Neural crest cell (in vitro differentiated cells): ENCODE measurements at regions not wholly inside any gene's neighbourhood (a gene's known extent, or its start where the extent isn't known, plus 50 kb on each side); places are given as distances from the start of the nearest gene placed in this dataset.

ENCODE experiments used
- DNase-seq: peaks from one replicate; pipeline ENCODE4 v3.0.0; 2021; ENCODE audit warnings: low read depth, mixed read lengths, low spot score
- H3K27ac Mint-ChIP-seq: one replicate; pipeline ENCODE4 v1.8.0; 2021; ENCODE audit warnings: mild to moderate bottlenecking, mixed read lengths; ENCODE audit not compliant: unreplicated experiment
- H3K27me3 Mint-ChIP-seq: 2 replicates; pipeline ENCODE4 v1.8.0; 2021; ENCODE audit warnings: low read depth, mild to moderate bottlenecking, mixed read lengths
- H3K36me3 Mint-ChIP-seq: 2 replicates; pipeline ENCODE4 v1.8.0; 2021; ENCODE audit warnings: low read depth, mild to moderate bottlenecking, mixed read lengths
- H3K4me1 Mint-ChIP-seq: 2 replicates; pipeline ENCODE4 v1.8.0; 2021; ENCODE audit warnings: mixed read lengths
- H3K4me3 Mint-ChIP-seq: one replicate; pipeline ENCODE4 v1.8.0; 2021; ENCODE audit warnings: mild to moderate bottlenecking, mixed read lengths
- H3K9me3 Mint-ChIP-seq: 2 replicates; pipeline ENCODE4 v1.8.0; 2021; ENCODE audit warnings: mixed read lengths
- TF ChIP-seq, protein P1 (sequence below): fragments of 200-600 bp; sonication (generic); conservative IDR thresholded peaks from 2 replicates; pipeline ENCODE4 v1.5.0; 2021; ENCODE audit warnings: antibody characterized with exemption, mild to moderate bottlenecking

DNA sequence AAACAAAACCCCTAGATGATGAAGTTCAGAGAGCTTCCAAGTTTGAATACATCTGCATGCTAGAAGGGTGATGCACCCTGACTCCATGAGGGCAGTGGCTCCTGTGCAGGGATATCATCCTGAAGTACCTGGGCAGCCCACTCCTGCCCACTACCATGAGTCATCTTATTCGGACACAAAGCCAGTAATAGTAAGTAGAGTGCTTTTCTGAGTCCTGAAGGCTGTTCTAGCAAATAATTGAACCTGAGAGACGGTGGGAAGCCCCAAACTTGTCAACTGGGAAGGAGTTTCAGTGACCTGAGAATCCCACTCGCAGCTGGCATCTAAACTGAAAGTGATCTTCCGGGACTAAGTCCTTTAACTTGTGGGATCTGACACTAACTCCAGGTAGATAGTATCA is 152.9 kb upstream of the COL21A1 start:
- H3K4me3 Mint-ChIP-seq: no peak overlapping the region
- no peak overlapping the region for H3K27ac Mint-ChIP-seq
- peaks cover 8% of the 10 kb centered on the region for H3K36me3 Mint-ChIP-seq
- H3K4me1 Mint-ChIP-seq: no peaks in the 10 kb centered on the region
- no peaks in the 10 kb centered on the region for H3K27me3 Mint-ChIP-seq
- TF ChIP-seq, protein P1, sequence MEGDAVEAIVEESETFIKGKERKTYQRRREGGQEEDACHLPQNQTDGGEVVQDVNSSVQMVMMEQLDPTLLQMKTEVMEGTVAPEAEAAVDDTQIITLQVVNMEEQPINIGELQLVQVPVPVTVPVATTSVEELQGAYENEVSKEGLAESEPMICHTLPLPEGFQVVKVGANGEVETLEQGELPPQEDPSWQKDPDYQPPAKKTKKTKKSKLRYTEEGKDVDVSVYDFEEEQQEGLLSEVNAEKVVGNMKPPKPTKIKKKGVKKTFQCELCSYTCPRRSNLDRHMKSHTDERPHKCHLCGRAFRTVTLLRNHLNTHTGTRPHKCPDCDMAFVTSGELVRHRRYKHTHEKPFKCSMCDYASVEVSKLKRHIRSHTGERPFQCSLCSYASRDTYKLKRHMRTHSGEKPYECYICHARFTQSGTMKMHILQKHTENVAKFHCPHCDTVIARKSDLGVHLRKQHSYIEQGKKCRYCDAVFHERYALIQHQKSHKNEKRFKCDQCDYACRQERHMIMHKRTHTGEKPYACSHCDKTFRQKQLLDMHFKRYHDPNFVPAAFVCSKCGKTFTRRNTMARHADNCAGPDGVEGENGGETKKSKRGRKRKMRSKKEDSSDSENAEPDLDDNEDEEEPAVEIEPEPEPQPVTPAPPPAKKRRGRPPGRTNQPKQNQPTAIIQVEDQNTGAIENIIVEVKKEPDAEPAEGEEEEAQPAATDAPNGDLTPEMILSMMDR: no peak
- no peak for DNase-seq
- peaks cover 14% of the 10 kb centered on the region for H3K9me3 Mint-ChIP-seq

DNA sequence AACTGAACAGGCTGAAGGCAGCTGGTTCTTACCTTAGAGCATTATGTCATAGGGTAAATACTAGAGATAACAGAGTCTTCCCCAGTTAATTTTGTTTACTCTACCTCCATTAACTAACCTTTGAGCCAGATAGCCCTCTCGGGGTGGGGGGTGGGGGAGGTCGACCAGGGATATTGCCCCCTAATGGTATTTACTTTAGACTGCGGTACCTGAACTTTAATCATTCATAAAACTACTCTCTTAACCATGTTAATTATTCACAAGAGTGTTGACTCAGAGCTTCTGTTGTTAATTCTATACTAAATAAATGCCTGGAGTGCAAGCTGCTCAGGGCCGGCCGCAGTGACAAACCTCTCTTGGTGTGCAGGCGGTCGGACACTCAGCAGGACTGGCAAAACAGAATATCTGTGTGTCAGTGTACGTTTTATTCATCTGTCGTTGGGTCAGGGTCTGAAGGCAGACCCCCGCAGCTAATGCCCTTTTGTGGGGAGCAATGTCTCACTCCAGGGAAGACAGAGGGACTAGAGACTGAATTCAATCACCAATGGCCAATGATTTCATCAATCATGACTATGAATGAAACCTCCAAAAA is 152.4 kb upstream of the COL21A1 start:
- Mint-ChIP-seq H3K27ac (no peak overlapping the region), H3K36me3 (peaks cover 8% of the 10 kb centered on the region), H3K4me3 (no peak overlapping the region), H3K27me3 (no peaks in the 10 kb centered on the region), H3K9me3 (peaks cover 14% of the 10 kb centered on the region), H3K4me1 (no peaks in the 10 kb centered on the region)
- DNase-seq: no peak
- TF ChIP-seq, protein P1: no peak

DNA sequence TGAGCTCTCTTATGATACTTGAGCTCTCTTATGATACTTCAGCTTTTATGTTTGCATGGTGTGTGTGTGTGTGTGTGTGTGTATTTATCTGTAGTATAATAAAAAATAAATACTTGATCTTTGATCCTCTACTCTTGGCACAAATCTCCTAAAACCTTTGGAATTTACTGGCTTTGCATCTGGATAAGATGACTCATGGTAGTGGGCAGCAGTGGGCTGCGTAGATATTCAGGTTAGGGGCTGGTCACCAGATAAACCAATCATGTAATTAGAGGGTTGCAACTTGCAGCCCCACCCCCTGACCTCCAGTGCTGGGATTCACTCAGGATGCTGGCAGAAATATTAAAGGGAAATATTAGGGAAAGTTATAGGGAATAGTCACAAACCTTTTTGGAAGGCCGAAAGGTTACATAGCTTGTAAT is 151.9 kb upstream of the COL21A1 start:
- H3K27me3 Mint-ChIP-seq: no peaks in the 10 kb centered on the region

DNA sequence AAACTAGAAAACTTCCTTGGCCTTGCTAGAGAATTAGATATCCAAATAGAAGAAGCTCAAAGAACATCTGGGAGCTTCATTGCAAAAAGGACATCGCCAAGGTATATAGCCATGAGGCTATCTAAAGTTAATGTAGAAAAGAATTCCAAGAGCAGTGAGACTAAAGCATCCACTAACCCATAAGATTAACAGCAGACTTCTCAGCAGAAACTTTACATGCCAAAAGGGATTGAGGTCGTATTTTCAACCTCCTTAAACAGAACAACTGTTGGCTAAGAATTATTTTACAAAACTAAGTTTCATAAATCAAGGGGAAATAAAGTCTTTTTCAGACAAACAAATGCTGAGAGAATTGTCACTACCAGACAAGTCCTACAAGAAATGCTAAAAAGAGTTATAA is 149.1 kb upstream of the COL21A1 start:
- Mint-ChIP-seq H3K4me1 (no peaks in the 10 kb centered on the region), H3K9me3 (peaks cover 14% of the 10 kb centered on the region), H3K4me3 (no peak overlapping the region), H3K27me3 (no peaks in the 10 kb centered on the region), H3K36me3 (peaks cover 6% of the 10 kb centered on the region), H3K27ac (no peak overlapping the region)
- TF ChIP-seq, protein P1: no peak
- no peak for DNase-seq

More for the DNA sequence above, 151.9 kb upstream of the COL21A1 start:
- no peaks in the 10 kb centered on the region for H3K4me1 Mint-ChIP-seq
- H3K27ac Mint-ChIP-seq: no peak overlapping the region
- H3K36me3 Mint-ChIP-seq: peaks cover 8% of the 10 kb centered on the region
- H3K4me3 Mint-ChIP-seq: no peak overlapping the region
- peaks cover 14% of the 10 kb centered on the region for H3K9me3 Mint-ChIP-seq
- DNase-seq: no peak
- TF ChIP-seq, protein P1: no peak

GRCh38 chr6:56393615-56394612 is 146.5 kb upstream of the COL21A1 start:
- H3K4me3 Mint-ChIP-seq: no peak overlapping the region
- no peak overlapping the region for H3K27ac Mint-ChIP-seq
- H3K36me3 Mint-ChIP-seq: peaks cover 8% of the 10 kb centered on the region
- TF ChIP-seq, protein P1: no peak
- DNase-seq: no peak
- peaks cover 21% of the 10 kb centered on the region for H3K9me3 Mint-ChIP-seq
- H3K4me1 Mint-ChIP-seq: no peaks in the 10 kb centered on the region
- no peaks in the 10 kb centered on the region for H3K27me3 Mint-ChIP-seq
